AG04450 (cell line): ENCODE measurements at regions not wholly inside any gene's neighbourhood (a gene's known extent, or its start where the extent isn't known, plus 50 kb on each side); places are given as distances from the start of the nearest gene placed in this dataset.

ENCODE experiments used
- CTCF ChIA-PET: fragments of 300-600, 350-600 bp; formaldehyde crosslinking; extraction: SDS; loops from one replicate; lab custom pipeline; 2022; ENCODE audit warnings: antibody characterized with exemption, inconsistent platforms; lab: Charles Lee
- POLR2A ChIA-PET: fragments of 350-600 bp; formaldehyde crosslinking; extraction: SDS; loops from one replicate; lab custom pipeline; 2021; ENCODE audit warnings: antibody characterized with exemption, inconsistent platforms; lab: Yijun Ruan, JAX
- DNase-seq: peaks from one replicate; pipeline ENCODE4 v3.0.0-alpha.2; 2011; ENCODE audit warnings: low read depth, low spot score
- H3K27ac ChIP-seq: one replicate; pipeline ENCODE4 v1.5.1; 2012; ENCODE audit warnings: low read depth, low read length, control low read depth
- H3K27me3 ChIP-seq: one replicate; pipeline ENCODE4 v1.6.0; 2012; ENCODE audit warnings: low read length; ENCODE audit not compliant: control insufficient read depth, insufficient read depth
- H3K4me3 ChIP-seq: 2 replicates; pipeline ENCODE4 v1.5.1; 2011; ENCODE audit warnings: mild to moderate bottlenecking, low read depth, low read length, control low read depth
- H3K9me3 ChIP-seq: 2 replicates; pipeline ENCODE4 v1.5.1; 2012; ENCODE audit warnings: low read length; ENCODE audit not compliant: control insufficient read depth, insufficient read depth
- TF ChIP-seq, protein P1 (sequence below): IDR thresholded peaks from 2 replicates; pipeline ENCODE4 v1.5.1; 2011; ENCODE audit warnings: low read depth, low read length, control low read depth, inconsistent platforms

DNA sequence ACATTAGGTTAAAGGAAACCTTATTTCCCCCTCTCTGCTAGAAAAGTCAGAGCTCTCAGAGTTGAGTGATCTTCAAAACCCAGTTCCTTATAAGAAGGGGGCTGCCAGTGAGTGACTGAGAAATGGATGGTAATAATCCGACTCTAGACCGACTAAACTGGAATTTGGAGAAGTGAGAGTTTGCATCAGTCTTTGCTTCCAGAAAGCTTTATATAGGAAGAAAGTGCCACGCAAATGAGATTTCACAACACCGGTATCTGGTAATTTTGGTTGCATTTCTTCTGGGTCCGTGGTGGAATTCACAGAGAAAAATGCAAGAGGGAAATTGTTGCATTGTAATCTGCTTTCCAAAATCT, 271.4 kb downstream of the MAF start:
- DNase-seq, result no peak
- Histone ChIP-seq H3K4me3 (no peak overlapping the region), H3K27ac (no peak overlapping the region), H3K9me3 (peaks cover 39% of the 10 kb centered on the region), H3K27me3 (no peaks in the 10 kb centered on the region)
- TF ChIP-seq, protein P1, sequence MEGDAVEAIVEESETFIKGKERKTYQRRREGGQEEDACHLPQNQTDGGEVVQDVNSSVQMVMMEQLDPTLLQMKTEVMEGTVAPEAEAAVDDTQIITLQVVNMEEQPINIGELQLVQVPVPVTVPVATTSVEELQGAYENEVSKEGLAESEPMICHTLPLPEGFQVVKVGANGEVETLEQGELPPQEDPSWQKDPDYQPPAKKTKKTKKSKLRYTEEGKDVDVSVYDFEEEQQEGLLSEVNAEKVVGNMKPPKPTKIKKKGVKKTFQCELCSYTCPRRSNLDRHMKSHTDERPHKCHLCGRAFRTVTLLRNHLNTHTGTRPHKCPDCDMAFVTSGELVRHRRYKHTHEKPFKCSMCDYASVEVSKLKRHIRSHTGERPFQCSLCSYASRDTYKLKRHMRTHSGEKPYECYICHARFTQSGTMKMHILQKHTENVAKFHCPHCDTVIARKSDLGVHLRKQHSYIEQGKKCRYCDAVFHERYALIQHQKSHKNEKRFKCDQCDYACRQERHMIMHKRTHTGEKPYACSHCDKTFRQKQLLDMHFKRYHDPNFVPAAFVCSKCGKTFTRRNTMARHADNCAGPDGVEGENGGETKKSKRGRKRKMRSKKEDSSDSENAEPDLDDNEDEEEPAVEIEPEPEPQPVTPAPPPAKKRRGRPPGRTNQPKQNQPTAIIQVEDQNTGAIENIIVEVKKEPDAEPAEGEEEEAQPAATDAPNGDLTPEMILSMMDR, result no peak
- ChIA-PET POLR2A (no interaction called here), CTCF (no interaction called here)

DNA sequence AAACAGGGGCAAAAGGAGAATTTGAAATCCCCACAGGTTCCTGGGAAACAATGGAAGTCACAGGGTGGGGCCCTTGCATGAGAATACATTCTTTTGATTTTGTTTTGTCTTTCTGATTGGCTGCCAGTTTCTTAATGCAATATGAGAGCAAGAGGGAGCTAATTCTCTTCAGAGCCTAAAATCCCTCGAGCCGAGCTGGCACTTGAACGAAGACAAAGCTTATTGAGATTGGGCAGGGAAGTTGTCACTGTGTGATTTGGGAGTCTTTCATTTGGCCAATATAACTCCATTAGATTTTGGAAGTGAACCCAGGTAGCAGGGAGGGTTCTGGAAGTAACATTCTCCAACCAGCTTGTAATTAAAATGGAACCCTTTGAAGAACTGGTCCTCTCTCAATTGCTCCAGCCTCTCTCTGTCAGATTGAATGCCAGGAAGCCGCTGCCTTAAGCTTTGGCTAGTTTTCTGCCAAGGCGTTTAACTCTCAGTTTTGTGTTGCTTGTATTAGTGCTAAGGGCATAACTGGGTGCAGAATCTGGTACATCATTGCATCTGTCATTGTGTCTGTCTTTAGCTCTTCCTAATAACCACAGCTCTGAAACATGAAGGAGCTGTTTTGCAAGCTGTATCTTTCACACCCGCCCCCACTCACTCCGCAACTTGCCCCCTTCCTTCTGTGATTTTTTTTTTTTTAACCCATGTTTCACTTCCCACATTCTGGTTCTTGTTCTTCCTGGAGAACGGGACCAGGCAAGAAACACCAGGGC, 272.0 kb downstream of the MAF start:
- no peak overlapping the region for H3K27ac ChIP-seq
- H3K4me3 ChIP-seq, result no peak overlapping the region
- POLR2A ChIA-PET, result no interaction called here
- CTCF ChIA-PET, result no interaction called here
- TF ChIP-seq, protein P1, result no peak
- peaks cover 36% of the 10 kb centered on the region for H3K9me3 ChIP-seq
- no peak for DNase-seq
- no peaks in the 10 kb centered on the region for H3K27me3 ChIP-seq

DNA sequence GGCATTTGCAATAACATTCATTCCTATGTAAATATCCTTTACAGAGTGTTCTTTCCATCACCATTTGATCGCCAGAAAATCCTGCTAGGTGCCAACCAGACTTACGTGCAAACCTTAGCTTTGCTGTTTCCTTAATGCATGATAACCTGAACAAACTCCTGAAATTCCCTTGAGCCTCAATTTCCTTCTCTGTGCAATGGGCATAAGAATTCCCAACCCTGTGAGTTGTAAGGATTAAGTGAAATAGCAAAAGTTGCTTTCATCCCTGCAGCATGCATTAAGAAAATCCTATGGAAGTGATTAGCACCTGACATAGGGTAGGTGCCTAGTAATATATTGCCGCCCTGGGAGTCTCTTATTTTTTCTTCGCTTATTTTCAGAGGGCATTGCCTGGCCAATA, 272.7 kb downstream of the MAF start:
- no peak overlapping the region for H3K4me3 ChIP-seq
- no peak for DNase-seq
- CTCF ChIA-PET, result no interaction called here
- TF ChIP-seq, protein P1, result no peak
- no peak overlapping the region for H3K27ac ChIP-seq
- POLR2A ChIA-PET, result no interaction called here
- H3K9me3 ChIP-seq, result peaks cover 35% of the 10 kb centered on the region
- H3K27me3 ChIP-seq, result no peaks in the 10 kb centered on the region

DNA sequence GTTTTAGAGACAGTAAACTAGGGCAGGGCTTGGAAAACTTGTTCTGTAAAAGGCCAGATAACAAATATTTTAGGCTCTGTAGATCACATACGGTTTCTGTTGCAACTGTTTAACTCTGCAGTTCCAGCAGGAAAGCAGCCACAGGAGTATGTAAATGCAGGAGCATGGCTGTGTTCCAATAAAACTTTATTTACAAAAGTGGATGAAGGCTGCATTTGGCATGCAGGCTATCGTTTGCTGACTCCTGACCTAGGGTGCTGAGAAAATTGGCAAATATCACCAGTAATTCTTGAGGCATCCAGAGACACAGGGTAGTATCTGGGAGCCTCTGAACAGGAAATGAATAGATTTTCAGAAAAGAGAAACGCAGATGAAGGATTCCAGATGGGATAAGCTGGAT, 274.0 kb downstream of the MAF start:
- no peak for DNase-seq
- ChIA-PET POLR2A (no interaction called here), CTCF (no interaction called here)
- Histone ChIP-seq H3K9me3 (peaks cover 30% of the 10 kb centered on the region), H3K4me3 (no peak overlapping the region), H3K27ac (no peak overlapping the region), H3K27me3 (no peaks in the 10 kb centered on the region)
- TF ChIP-seq, protein P1, result no peak

DNA sequence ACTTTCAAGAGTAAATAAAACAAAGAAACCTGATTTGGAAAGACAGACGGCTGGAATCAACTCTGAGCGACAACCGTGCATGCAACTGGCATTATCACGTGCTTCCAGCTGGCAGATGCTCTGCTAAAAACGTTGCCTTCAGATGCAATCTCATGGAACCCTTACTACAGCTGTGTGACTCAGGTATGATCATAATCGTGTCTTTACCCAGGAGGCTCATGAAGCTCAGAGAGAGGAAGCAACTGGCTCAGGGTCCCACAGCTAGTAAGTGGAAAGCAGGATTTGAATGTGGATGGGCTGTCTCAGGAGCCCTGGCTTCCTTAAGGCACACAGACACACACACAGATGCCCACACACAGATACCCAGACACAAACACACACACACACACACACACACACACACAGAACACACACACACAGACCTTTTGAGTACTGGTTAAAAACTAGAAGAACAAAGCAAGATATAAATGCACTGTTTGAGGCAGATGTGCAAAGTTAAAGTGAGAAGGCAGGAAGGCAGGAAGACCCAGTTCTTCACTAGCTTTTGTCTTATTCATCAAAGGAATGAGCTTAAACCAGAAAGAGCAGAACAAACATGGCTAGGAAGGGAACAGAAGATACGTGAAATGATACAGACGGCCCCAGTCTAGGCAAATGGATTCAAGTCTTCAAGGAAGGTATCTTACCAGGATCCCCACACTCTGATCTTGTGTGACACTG, 275.2 kb downstream of the MAF start:
- no peak for DNase-seq
- no peak overlapping the region for H3K27ac ChIP-seq
- TF ChIP-seq, protein P1, result no peak
- CTCF ChIA-PET, result no interaction called here
- no peaks in the 10 kb centered on the region for H3K27me3 ChIP-seq
- POLR2A ChIA-PET, result no interaction called here
- H3K9me3 ChIP-seq, result peaks cover 29% of the 10 kb centered on the region
- no peak overlapping the region for H3K4me3 ChIP-seq
